ENCODE measurements at regions not wholly inside any gene's neighbourhood (a gene's known extent, or its start where the extent isn't known, plus 50 kb on each side); places are given as distances from the start of the nearest gene placed in this dataset.
A peak's percentile ranks its signal among the peaks of the same experiment; 100 is the strongest.

GRCh38 chr11:36885154-36885553, 287.1 kb upstream of the RAG2 start:
- no peaks in the 10 kb centered on the region for H3K36me3 ChIP-seq (ENCODE audit: control insufficient read depth, insufficient read depth, low read length)
- H3K4me3 ChIP-seq (replicated peaks; ENCODE audit: low read depth, low read length), result no peak overlapping the region
- DNase-seq (ENCODE audit: extremely low read depth, insufficient read length), result peak; percentile 6
- H3K27me3 ChIP-seq (replicated peaks; ENCODE audit: control insufficient read depth, insufficient read depth, low read length), result no peaks in the 10 kb centered on the region; the same call in 1 of the 2 replicates
- TF ChIP-seq, protein P1, sequence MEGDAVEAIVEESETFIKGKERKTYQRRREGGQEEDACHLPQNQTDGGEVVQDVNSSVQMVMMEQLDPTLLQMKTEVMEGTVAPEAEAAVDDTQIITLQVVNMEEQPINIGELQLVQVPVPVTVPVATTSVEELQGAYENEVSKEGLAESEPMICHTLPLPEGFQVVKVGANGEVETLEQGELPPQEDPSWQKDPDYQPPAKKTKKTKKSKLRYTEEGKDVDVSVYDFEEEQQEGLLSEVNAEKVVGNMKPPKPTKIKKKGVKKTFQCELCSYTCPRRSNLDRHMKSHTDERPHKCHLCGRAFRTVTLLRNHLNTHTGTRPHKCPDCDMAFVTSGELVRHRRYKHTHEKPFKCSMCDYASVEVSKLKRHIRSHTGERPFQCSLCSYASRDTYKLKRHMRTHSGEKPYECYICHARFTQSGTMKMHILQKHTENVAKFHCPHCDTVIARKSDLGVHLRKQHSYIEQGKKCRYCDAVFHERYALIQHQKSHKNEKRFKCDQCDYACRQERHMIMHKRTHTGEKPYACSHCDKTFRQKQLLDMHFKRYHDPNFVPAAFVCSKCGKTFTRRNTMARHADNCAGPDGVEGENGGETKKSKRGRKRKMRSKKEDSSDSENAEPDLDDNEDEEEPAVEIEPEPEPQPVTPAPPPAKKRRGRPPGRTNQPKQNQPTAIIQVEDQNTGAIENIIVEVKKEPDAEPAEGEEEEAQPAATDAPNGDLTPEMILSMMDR (IDR thresholded peaks at IDR 0.05; ENCODE audit: insufficient read depth, low read length, poor library complexity, severe bottlenecking), result no peak

DNA sequence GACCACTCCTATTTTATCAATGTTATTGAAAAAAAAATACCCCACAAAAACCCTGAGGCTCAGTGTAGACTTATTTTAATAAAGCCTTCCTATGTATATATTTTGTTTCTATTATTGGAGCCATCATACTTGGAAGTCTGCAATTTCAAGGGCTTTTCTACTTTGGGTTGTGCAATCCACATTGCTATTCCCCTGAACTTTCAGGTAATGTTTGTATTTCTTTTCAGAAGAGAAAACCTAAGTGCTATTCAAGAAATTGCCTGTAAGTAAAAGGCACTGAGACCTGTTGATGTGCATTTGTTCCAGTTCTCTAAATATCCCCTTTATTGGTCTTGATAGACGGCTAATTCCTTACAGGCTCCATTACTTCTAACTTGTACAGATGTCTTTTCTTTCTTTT, 280.7 kb upstream of the RAG2 start:
- Histone ChIP-seq H3K36me3 (ENCODE audit: control insufficient read depth, insufficient read depth, low read length) (no peaks in the 10 kb centered on the region), H3K27me3 (replicated peaks; ENCODE audit: control insufficient read depth, insufficient read depth, low read length) (no peaks in the 10 kb centered on the region; the same call in 1 of the 2 replicates), H3K4me3 (replicated peaks; ENCODE audit: low read depth, low read length) (no peak overlapping the region)
- TF ChIP-seq, protein P1 (IDR thresholded peaks at IDR 0.05; ENCODE audit: insufficient read depth, low read length, poor library complexity, severe bottlenecking), result no peak
- no peak for DNase-seq (ENCODE audit: extremely low read depth, insufficient read length)

DNA sequence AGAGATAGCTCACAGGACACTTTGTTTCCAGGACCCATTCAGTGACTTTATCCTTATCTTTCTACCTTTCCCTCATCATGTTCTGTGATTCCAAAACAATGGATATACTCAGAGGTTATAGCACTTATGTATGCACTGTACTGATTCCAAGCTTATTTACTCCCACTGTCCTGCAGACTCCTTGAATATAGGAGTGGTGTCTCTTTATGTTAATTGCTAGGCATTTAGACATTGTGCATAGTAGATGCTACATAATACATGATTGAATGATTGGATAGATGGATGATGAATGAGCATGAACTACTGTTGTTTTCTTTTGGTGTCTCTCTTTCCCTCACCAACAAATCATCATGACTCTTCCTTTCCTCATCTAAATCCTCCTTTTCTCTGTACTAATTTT, 279.1 kb upstream of the RAG2 start:
- Histone ChIP-seq H3K4me3 (replicated peaks; ENCODE audit: low read depth, low read length) (no peak overlapping the region), H3K36me3 (ENCODE audit: control insufficient read depth, insufficient read depth, low read length) (no peaks in the 10 kb centered on the region), H3K27me3 (replicated peaks; ENCODE audit: control insufficient read depth, insufficient read depth, low read length) (no peaks in the 10 kb centered on the region; the same call in 1 of the 2 replicates)
- no peak for DNase-seq (ENCODE audit: extremely low read depth, insufficient read length)
- TF ChIP-seq, protein P1 (IDR thresholded peaks at IDR 0.05; ENCODE audit: insufficient read depth, low read length, poor library complexity, severe bottlenecking), result no peak

GRCh38 chr11:36876266-36876665, 278.2 kb upstream of the RAG2 start:
- DNase-seq (ENCODE audit: extremely low read depth, insufficient read length), result no peak
- H3K36me3 ChIP-seq (ENCODE audit: control insufficient read depth, insufficient read depth, low read length), result no peaks in the 10 kb centered on the region
- no peaks in the 10 kb centered on the region; the same call in 1 of the 2 replicates for H3K27me3 ChIP-seq (replicated peaks; ENCODE audit: control insufficient read depth, insufficient read depth, low read length)
- TF ChIP-seq, protein P1 (IDR thresholded peaks at IDR 0.05; ENCODE audit: insufficient read depth, low read length, poor library complexity, severe bottlenecking), result no peak
- H3K4me3 ChIP-seq (replicated peaks; ENCODE audit: low read depth, low read length), result no peak overlapping the region

- Histone ChIP-seq H3K36me3 (ENCODE audit: control insufficient read depth, insufficient read depth, low read length) (no peaks in the 10 kb centered on the region), H3K4me3 (replicated peaks; ENCODE audit: low read depth, low read length) (no peak overlapping the region), H3K27me3 (replicated peaks; ENCODE audit: control insufficient read depth, insufficient read depth, low read length) (no peaks in the 10 kb centered on the region)
- TF ChIP-seq, protein P1 (IDR thresholded peaks at IDR 0.05; ENCODE audit: insufficient read depth, low read length, poor library complexity, severe bottlenecking), result no peak
- no peak for DNase-seq (ENCODE audit: extremely low read depth, insufficient read length)
These were observed 276.3 kb upstream of the RAG2 start for GRCh38 chr11:36874291-36874690.

DNA sequence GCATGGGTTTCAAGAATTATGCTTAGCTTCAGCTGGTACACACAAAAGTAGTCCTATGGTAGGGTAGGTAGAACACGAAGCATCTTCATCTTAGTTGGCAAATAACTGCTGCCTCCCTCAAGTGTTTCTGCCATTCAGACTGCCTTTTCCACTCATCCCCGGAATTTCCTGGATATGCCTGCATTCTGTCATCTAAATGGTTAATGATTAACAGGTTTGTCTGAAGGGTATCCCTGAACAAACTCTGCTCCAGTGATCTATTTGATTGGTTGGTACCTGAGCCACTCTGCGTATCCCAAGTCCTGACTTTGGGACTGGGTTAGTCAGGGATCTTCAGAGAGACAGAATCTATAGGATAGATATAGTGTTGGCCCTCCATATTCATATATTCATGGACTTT, 272.3 kb upstream of the RAG2 start:
- Histone ChIP-seq H3K4me3 (replicated peaks; ENCODE audit: low read depth, low read length) (no peak overlapping the region), H3K27me3 (replicated peaks; ENCODE audit: control insufficient read depth, insufficient read depth, low read length) (no peaks in the 10 kb centered on the region)
- TF ChIP-seq, protein P1 (IDR thresholded peaks at IDR 0.05; ENCODE audit: insufficient read depth, low read length, poor library complexity, severe bottlenecking), result no peak

More for the DNA sequence above, 272.3 kb upstream of the RAG2 start:
- DNase-seq (ENCODE audit: extremely low read depth, insufficient read length), result no peak
- H3K36me3 ChIP-seq (ENCODE audit: control insufficient read depth, insufficient read depth, low read length), result no peaks in the 10 kb centered on the region

Measured in GM06990 (cell line).